ENCODE measurements at regions not wholly inside any gene's neighbourhood (a gene's known extent, or its start where the extent isn't known, plus 50 kb on each side); places are given as distances from the start of the nearest gene placed in this dataset.

GRCh38 chr14:65228956-65229747 lies 126.8 kb upstream of the MAX start:
- Histone ChIP-seq H3K9me3 (ENCODE audit: control insufficient read depth in 4 of 4, low read length in 3 of 4) (no peaks in the 10 kb centered on the region), H3K9ac (ENCODE audit: low read depth in 1 of 2, low read length in 2 of 2) (no peak overlapping the region), H3K4me3 (ENCODE audit: low read depth in 1 of 3, low read length in 3 of 3) (peak overlapping the region in 2 of 3 donors; percentile 53 to 69), H3K27ac (ENCODE audit: low read depth in 1 of 2, low read length in 2 of 2) (peak overlapping the region in 1 of 2 donors; percentile 47), H3K4me1 (ENCODE audit: control insufficient read depth in 4 of 4, insufficient read depth in 4 of 4, low read length in 3 of 4) (no peaks in the 10 kb centered on the region), H3K27me3 (ENCODE audit: control insufficient read depth in 4 of 4, insufficient read depth in 4 of 4, low read length in 3 of 4) (no peaks in the 10 kb centered on the region), H3K36me3 (ENCODE audit: control insufficient read depth in 4 of 4, insufficient read depth in 3 of 4, low read depth in 1 of 4, low read length in 3 of 4) (no peaks in the 10 kb centered on the region)
- 81% methylated on average over 8 of the region's 8 CpGs for WGBS
- DNase-seq (ENCODE audit: low spot score): no peak
- TF ChIP-seq MAX (IDR thresholded peaks at IDR 0.05): no peak
- no peak for TF ChIP-seq ATF3 (IDR thresholded peaks at IDR 0.05)

GRCh38 chr14:65229748-65230728 lies 127.7 kb upstream of the MAX start:
- TF ChIP-seq MAX (IDR thresholded peaks at IDR 0.05) (no peak), EGR1 (IDR thresholded peaks at IDR 0.05; ENCODE audit: low read depth in 2 of 2) (no peak), RXRA (IDR thresholded peaks at IDR 0.05) (no peak), FOXA2 (IDR thresholded peaks at IDR 0.05) (peak; percentile 19)
- Histone ChIP-seq H3K9me3 (ENCODE audit: control insufficient read depth in 4 of 4, low read length in 3 of 4) (no peaks in the 10 kb centered on the region), H3K27me3 (ENCODE audit: control insufficient read depth in 4 of 4, insufficient read depth in 4 of 4, low read length in 3 of 4) (no peaks in the 10 kb centered on the region), H3K27ac (ENCODE audit: low read depth in 1 of 2, low read length in 2 of 2) (peak overlapping the region; percentile 27 to 47), H3K36me3 (ENCODE audit: control insufficient read depth in 4 of 4, insufficient read depth in 3 of 4, low read depth in 1 of 4, low read length in 3 of 4) (no peaks in the 10 kb centered on the region), H3K4me3 (ENCODE audit: low read depth in 1 of 3, low read length in 3 of 3) (peak overlapping the region; percentile 2 to 69 (median 53)), H3K4me1 (ENCODE audit: control insufficient read depth in 4 of 4, insufficient read depth in 4 of 4, low read length in 3 of 4) (no peaks in the 10 kb centered on the region), H3K9ac (ENCODE audit: low read depth in 1 of 2, low read length in 2 of 2) (peak overlapping the region in 1 of 2 donors; percentile 72)
- 27% methylated on average over 28 of the region's 28 CpGs for WGBS
- peak; percentile 49 for DNase-seq (ENCODE audit: low spot score)

- TF ChIP-seq SP1 (IDR thresholded peaks at IDR 0.05) (no peak), EGR1 (IDR thresholded peaks at IDR 0.05; ENCODE audit: low read depth in 2 of 2) (no peak), FOXA2 (IDR thresholded peaks at IDR 0.05) (no peak), ATF3 (IDR thresholded peaks at IDR 0.05) (no peak), REST (IDR thresholded peaks at IDR 0.05) (no peak), RAD21 (IDR thresholded peaks at IDR 0.05) (no peak), MAX (IDR thresholded peaks at IDR 0.05) (no peak), JUND (IDR thresholded peaks at IDR 0.05) (no peak), RXRA (IDR thresholded peaks at IDR 0.05) (no peak), HNF4A (conservative IDR thresholded peaks at IDR 0.05) (no peak), HNF4G (IDR thresholded peaks at IDR 0.05) (no peak), TAF1 (conservative IDR thresholded peaks at IDR 0.05) (no peak), FOXA1 (IDR thresholded peaks at IDR 0.05) (no peak)
- no peaks in the 10 kb centered on the region for H3K9me3 ChIP-seq (ENCODE audit: control insufficient read depth in 4 of 4, low read length in 3 of 4)
- no peaks in the 10 kb centered on the region for H3K36me3 ChIP-seq (ENCODE audit: control insufficient read depth in 4 of 4, insufficient read depth in 3 of 4, low read depth in 1 of 4, low read length in 3 of 4)
- 65% methylated on average over 6 of the region's 6 CpGs for WGBS
- no peak overlapping the region for H3K4me3 ChIP-seq (ENCODE audit: low read depth in 1 of 3, low read length in 3 of 3)
- no peaks in the 10 kb centered on the region for H3K27me3 ChIP-seq (ENCODE audit: control insufficient read depth in 4 of 4, insufficient read depth in 4 of 4, low read length in 3 of 4)
- DNase-seq (ENCODE audit: low spot score): no peak
- H3K27ac ChIP-seq (ENCODE audit: low read depth in 1 of 2, low read length in 2 of 2): no peak overlapping the region
- no peaks in the 10 kb centered on the region for H3K4me1 ChIP-seq (ENCODE audit: control insufficient read depth in 4 of 4, insufficient read depth in 4 of 4, low read length in 3 of 4)
- H3K9ac ChIP-seq (ENCODE audit: low read depth in 1 of 2, low read length in 2 of 2): no peak overlapping the region
Observed at GRCh38 chr14:65231286-65231980, 129.1 kb upstream of the MAX start.
